ENCODE measurements at regions not wholly inside any gene's neighbourhood (a gene's known extent, or its start where the extent isn't known, plus 50 kb on each side); places are given as distances from the start of the nearest gene placed in this dataset.

GRCh38 chrX:68942104-68942503 is 113.3 kb downstream of the EFNB1 start:
- TF ChIP-seq CTCF (IDR thresholded peaks at IDR 0.05): no peak
- no peak for TF ChIP-seq POLR2A (IDR thresholded peaks at IDR 0.05)
